ENCODE measurements at regions not wholly inside any gene's neighbourhood (a gene's known extent, or its start where the extent isn't known, plus 50 kb on each side); places are given as distances from the start of the nearest gene placed in this dataset.

GRCh38 chr15:38895326-38896255, 331.0 kb upstream of the RASGRP1 start:
- no peak overlapping the region for H2AFZ ChIP-seq (ENCODE audit: low read depth, low read length)
- no peaks in the 10 kb centered on the region for H3K79me2 ChIP-seq (replicated peaks; ENCODE audit: insufficient read depth, low read length)
- no peak overlapping the region for H3K4me2 ChIP-seq (ENCODE audit: low read length)
- no peak overlapping the region for H3K9ac ChIP-seq (ENCODE audit: low read length)
- H3F3A ChIP-seq (ENCODE audit: insufficient read depth, low read length, poor library complexity, severe bottlenecking): no peaks in the 10 kb centered on the region
- H3K9me3 ChIP-seq (ENCODE audit: low read length): no peaks in the 10 kb centered on the region
- H3K27ac ChIP-seq (ENCODE audit: low read length): no peak overlapping the region
- no peaks in the 10 kb centered on the region for H4K20me1 ChIP-seq (ENCODE audit: insufficient read depth)
- no peaks in the 10 kb centered on the region for H3K9me2 ChIP-seq (ENCODE audit: insufficient read depth, low read length)
- TF ChIP-seq MXI1 (conservative IDR thresholded peaks at IDR 0.05; ENCODE audit: poor library complexity, severe bottlenecking): no peak
- TF ChIP-seq EZH2 (IDR thresholded peaks at IDR 0.05; ENCODE audit: borderline replicate concordance, insufficient read depth, low read length, poor library complexity, severe bottlenecking): no peak
- no peak for TF ChIP-seq CTCF (IDR thresholded peaks at IDR 0.05; ENCODE audit: poor library complexity, severe bottlenecking)
- no peak for TF ChIP-seq REST (IDR thresholded peaks at IDR 0.05; ENCODE audit: borderline replicate concordance)
- no peak for TF ChIP-seq SMC3 (conservative IDR thresholded peaks at IDR 0.05; ENCODE audit: poor library complexity)
- TF ChIP-seq RAD21 (conservative IDR thresholded peaks at IDR 0.05): no peak
- no peak for TF ChIP-seq TAF1 (IDR thresholded peaks at IDR 0.05; ENCODE audit: low read depth)
- no peak for TF ChIP-seq EP300 (conservative IDR thresholded peaks at IDR 0.05; ENCODE audit: poor library complexity, severe bottlenecking)
- TF ChIP-seq POLR2AphosphoS5 (IDR thresholded peaks at IDR 0.05): no peak
- no peak overlapping the region for H3K4me3 ChIP-seq (ENCODE audit: low read length)
- no peaks in the 10 kb centered on the region for H3K36me3 ChIP-seq (ENCODE audit: insufficient read depth, low read length)
- H3K27me3 ChIP-seq (ENCODE audit: insufficient read depth, low read depth, low read length): no peaks in the 10 kb centered on the region

GRCh38 chr15:38896647-38897046, 332.0 kb upstream of the RASGRP1 start:
- no peaks in the 10 kb centered on the region for H3K79me2 ChIP-seq (replicated peaks; ENCODE audit: insufficient read depth, low read length)
- H3K36me3 ChIP-seq (ENCODE audit: insufficient read depth, low read length): no peaks in the 10 kb centered on the region
- no peaks in the 10 kb centered on the region for H4K20me1 ChIP-seq (ENCODE audit: insufficient read depth)
- H3K9me3 ChIP-seq (ENCODE audit: low read length): no peaks in the 10 kb centered on the region
- H3K9ac ChIP-seq (ENCODE audit: low read length): no peak overlapping the region
- no peaks in the 10 kb centered on the region for H3K27me3 ChIP-seq (ENCODE audit: insufficient read depth, low read depth, low read length)
- H3K4me3 ChIP-seq (ENCODE audit: low read length): no peak overlapping the region
- no peaks in the 10 kb centered on the region for H3K9me2 ChIP-seq (ENCODE audit: insufficient read depth, low read length)
- H2AFZ ChIP-seq (ENCODE audit: low read depth, low read length): no peak overlapping the region
- TF ChIP-seq TAF1 (IDR thresholded peaks at IDR 0.05; ENCODE audit: low read depth) (no peak), CTCF (IDR thresholded peaks at IDR 0.05; ENCODE audit: poor library complexity, severe bottlenecking) (no peak), MXI1 (conservative IDR thresholded peaks at IDR 0.05; ENCODE audit: poor library complexity, severe bottlenecking) (no peak), EZH2 (IDR thresholded peaks at IDR 0.05; ENCODE audit: borderline replicate concordance, insufficient read depth, low read length, poor library complexity, severe bottlenecking) (no peak), EP300 (conservative IDR thresholded peaks at IDR 0.05; ENCODE audit: poor library complexity, severe bottlenecking) (no peak), POLR2AphosphoS5 (IDR thresholded peaks at IDR 0.05) (no peak), RAD21 (conservative IDR thresholded peaks at IDR 0.05) (no peak), SMC3 (conservative IDR thresholded peaks at IDR 0.05; ENCODE audit: poor library complexity) (no peak), REST (IDR thresholded peaks at IDR 0.05; ENCODE audit: borderline replicate concordance) (no peak)
- H3K27ac ChIP-seq (ENCODE audit: low read length): no peak overlapping the region
- H3F3A ChIP-seq (ENCODE audit: insufficient read depth, low read length, poor library complexity, severe bottlenecking): no peaks in the 10 kb centered on the region
- no peak overlapping the region for H3K4me2 ChIP-seq (ENCODE audit: low read length)
